ENCODE measurements at regions not wholly inside any gene's neighbourhood (a gene's known extent, or its start where the extent isn't known, plus 50 kb on each side); places are given as distances from the start of the nearest gene placed in this dataset.

DNA sequence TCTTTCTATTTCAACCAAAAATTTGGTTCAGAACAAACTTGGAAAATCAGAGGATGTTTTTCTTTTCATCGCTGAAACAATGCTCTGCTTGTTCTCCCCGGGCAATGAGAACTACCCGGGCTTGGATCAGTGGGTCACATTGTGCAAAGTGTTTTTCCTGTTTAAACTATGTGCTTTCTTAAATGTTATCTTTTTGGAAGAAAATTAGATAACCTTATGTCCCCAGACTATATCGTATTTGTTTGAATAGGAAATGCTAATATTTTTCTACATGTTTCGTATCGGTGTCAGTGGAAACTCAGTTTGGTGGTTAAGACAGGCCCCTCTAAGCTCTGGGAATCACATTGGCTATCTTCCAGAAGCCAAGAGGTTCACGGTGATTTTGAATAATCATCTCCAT is 319.5 kb upstream of the NFE2L3 start:
- DNase-seq (ENCODE audit: extremely low read depth, insufficient read length): no peak

DNA sequence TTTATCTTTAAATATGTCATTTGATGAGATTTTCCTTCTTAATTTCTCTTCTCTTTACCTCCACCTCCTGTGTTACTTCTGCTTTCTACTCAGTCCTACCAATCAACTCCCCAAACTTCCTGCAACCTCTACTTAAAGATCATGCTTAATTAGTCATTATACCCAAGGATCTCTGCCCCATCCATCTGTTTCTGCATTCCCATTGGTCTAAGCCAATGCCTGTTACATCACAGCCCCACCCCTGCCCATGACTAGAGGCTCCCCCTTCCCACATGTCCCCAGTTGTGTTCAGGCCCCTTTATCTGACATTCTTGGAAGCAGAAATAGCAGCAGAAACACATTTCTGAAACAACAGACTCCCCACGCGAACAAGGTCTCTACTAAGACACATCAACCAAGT is 319.1 kb upstream of the NFE2L3 start:
- TF ChIP-seq CTCF (IDR thresholded peaks at IDR 0.05; ENCODE audit: insufficient read depth, low read length, poor library complexity, severe bottlenecking): no peak
- DNase-seq (ENCODE audit: extremely low read depth, insufficient read length): no peak
- H3K36me3 ChIP-seq (ENCODE audit: control insufficient read depth, insufficient read depth, low read length): no peaks in the 10 kb centered on the region
- no peaks in the 10 kb centered on the region; the same call in 1 of the 2 replicates for H3K27me3 ChIP-seq (replicated peaks; ENCODE audit: control insufficient read depth, insufficient read depth, low read length)
- no peak overlapping the region for H3K4me3 ChIP-seq (replicated peaks; ENCODE audit: low read depth, low read length)

More for the DNA sequence above, 319.5 kb upstream of the NFE2L3 start:
- TF ChIP-seq CTCF (IDR thresholded peaks at IDR 0.05; ENCODE audit: insufficient read depth, low read length, poor library complexity, severe bottlenecking): no peak
- H3K36me3 ChIP-seq (ENCODE audit: control insufficient read depth, insufficient read depth, low read length): no peaks in the 10 kb centered on the region
- H3K4me3 ChIP-seq (replicated peaks; ENCODE audit: low read depth, low read length): no peak overlapping the region
- no peaks in the 10 kb centered on the region; the same call in 1 of the 2 replicates for H3K27me3 ChIP-seq (replicated peaks; ENCODE audit: control insufficient read depth, insufficient read depth, low read length)

DNA sequence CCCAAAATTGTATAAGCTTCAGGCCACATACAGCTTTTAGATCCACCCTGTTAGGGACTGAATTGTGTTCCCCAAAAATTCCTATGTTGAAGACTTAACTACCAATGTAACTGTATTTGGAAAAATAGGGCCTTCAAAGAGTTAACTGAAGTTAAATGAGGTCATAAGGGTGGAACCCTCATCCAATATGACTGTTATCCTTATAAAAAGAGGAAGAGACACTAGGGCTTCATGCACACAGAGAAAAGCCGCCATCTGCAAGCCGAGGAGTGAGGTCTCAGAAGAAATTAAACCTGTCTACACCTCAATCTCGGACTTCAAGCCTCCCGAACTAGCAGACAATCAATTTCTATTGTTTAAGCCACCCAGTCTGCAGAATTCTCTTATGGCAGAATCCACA is 317.9 kb upstream of the NFE2L3 start:
- no peak for TF ChIP-seq CTCF (IDR thresholded peaks at IDR 0.05; ENCODE audit: insufficient read depth, low read length, poor library complexity, severe bottlenecking)
- Histone ChIP-seq H3K36me3 (ENCODE audit: control insufficient read depth, insufficient read depth, low read length) (no peaks in the 10 kb centered on the region), H3K4me3 (replicated peaks; ENCODE audit: low read depth, low read length) (no peak overlapping the region), H3K27me3 (replicated peaks; ENCODE audit: control insufficient read depth, insufficient read depth, low read length) (no peaks in the 10 kb centered on the region; the same call in 1 of the 2 replicates)
- DNase-seq (ENCODE audit: extremely low read depth, insufficient read length): no peak

DNA sequence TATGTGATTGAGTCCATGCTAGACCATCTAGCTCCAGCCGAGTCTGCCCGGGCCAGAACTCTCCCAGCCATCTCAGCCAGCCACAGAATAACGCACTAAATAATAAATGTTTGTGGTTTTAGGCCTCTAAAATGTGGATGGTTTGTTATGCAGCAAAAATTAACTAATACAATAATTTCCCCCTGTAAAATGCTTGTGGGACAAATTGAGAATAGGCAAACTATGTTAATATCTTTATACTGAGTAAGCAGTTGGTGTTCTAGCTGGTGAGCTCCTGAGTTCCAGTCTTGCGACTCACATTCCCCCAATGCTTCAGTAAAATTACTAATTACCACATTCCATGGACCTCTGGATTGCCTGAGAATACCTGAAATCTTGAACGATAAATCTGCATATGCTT is 316.8 kb upstream of the NFE2L3 start:
- no peak for DNase-seq (ENCODE audit: extremely low read depth, insufficient read length)
- H3K4me3 ChIP-seq (replicated peaks; ENCODE audit: low read depth, low read length): no peak overlapping the region

DNA sequence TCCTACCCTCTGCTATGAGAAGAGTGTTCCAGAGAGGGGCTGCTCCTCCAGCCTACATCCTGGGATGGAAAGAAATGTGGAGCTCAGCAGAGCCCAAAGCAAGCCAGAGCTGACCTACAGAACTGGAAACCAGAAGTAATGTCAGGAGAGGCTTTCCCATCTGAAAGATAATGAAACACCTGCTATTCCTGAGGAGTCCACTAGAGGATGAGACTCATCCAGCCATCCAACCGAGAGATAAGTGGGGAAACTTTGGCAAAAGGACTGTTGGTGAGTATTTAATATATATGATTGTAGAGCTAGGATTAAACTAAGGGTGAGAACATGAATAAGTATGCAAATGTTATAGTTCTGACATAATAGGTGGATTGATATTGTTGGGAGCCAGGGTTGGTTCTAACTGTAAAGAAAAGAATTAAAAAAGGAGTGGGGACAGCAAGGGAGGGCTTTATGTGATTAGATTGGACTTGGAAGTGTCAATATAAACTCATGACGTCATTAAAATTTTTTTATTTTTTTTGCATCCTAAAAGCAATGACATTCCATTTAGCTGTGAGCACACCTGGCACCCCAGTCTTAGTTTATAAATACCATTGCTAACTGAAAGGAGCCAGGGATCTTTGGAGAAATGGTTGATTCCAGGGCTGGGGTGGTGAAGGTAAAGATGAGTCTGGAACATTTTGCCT is 312.8 kb upstream of the NFE2L3 start:
- H3K27me3 ChIP-seq (replicated peaks; ENCODE audit: control insufficient read depth, insufficient read depth, low read length): no peaks in the 10 kb centered on the region; the same call in 1 of the 2 replicates
- TF ChIP-seq CTCF (IDR thresholded peaks at IDR 0.05; ENCODE audit: insufficient read depth, low read length, poor library complexity, severe bottlenecking): peak; percentile 20
- DNase-seq (ENCODE audit: extremely low read depth, insufficient read length): no peak
- no peaks in the 10 kb centered on the region for H3K36me3 ChIP-seq (ENCODE audit: control insufficient read depth, insufficient read depth, low read length)
- H3K4me3 ChIP-seq (replicated peaks; ENCODE audit: low read depth, low read length): no peak overlapping the region

More for the DNA sequence above, 316.8 kb upstream of the NFE2L3 start:
- Histone ChIP-seq H3K27me3 (replicated peaks; ENCODE audit: control insufficient read depth, insufficient read depth, low read length) (no peaks in the 10 kb centered on the region; the same call in 1 of the 2 replicates), H3K36me3 (ENCODE audit: control insufficient read depth, insufficient read depth, low read length) (no peaks in the 10 kb centered on the region)
- TF ChIP-seq CTCF (IDR thresholded peaks at IDR 0.05; ENCODE audit: insufficient read depth, low read length, poor library complexity, severe bottlenecking): no peak

Measured in GM06990 (cell line).